GM18519 (cell line): ENCODE measurements at regions not wholly inside any gene's neighbourhood (a gene's known extent, or its start where the extent isn't known, plus 50 kb on each side); places are given as distances from the start of the nearest gene placed in this dataset.

ENCODE experiments used
- ATAC-seq: cut with Tn5 transposase; IDR thresholded peaks from one replicate; pipeline ENCODE4 v1.9.1; 2021; ENCODE audit warnings: mild to moderate bottlenecking, moderate library complexity; ENCODE audit not compliant: unreplicated experiment, low FRiP score

- no peak for ATAC-seq
These were observed 96.5 kb upstream of the PITX1 start for GRCh38 chr5:135130261-135131215.

GRCh38 chr5:135129307-135129706, 95.3 kb upstream of the PITX1 start:
- ATAC-seq, result no peak

- no peak for ATAC-seq
These were observed 94.3 kb upstream of the PITX1 start for GRCh38 chr5:135128361-135128760.

GRCh38 chr5:135127439-135128240, 93.6 kb upstream of the PITX1 start:
- ATAC-seq, result no peak

GRCh38 chr5:135126688-135127438, 92.8 kb upstream of the PITX1 start:
- no peak for ATAC-seq

GRCh38 chr5:135124724-135125123, 90.7 kb upstream of the PITX1 start:
- ATAC-seq, result no peak

- no peak for ATAC-seq
These were observed 90.1 kb upstream of the PITX1 start for GRCh38 chr5:135124128-135124527.

- ATAC-seq, result no peak
These were observed 88.8 kb upstream of the PITX1 start for GRCh38 chr5:135122797-135123196.

- ATAC-seq, result no peak
These were observed 86.9 kb upstream of the PITX1 start for GRCh38 chr5:135120951-135121350.

- ATAC-seq, result no peak
These were observed 85.5 kb upstream of the PITX1 start for GRCh38 chr5:135119481-135119880.

- ATAC-seq, result no peak
These were observed 83.6 kb upstream of the PITX1 start for GRCh38 chr5:135117590-135117989.

- ATAC-seq, result no peak
These were observed 82.1 kb upstream of the PITX1 start for GRCh38 chr5:135116160-135116561.

- no peak for ATAC-seq
These were observed 81.6 kb upstream of the PITX1 start for GRCh38 chr5:135115591-135115990.

- no peak for ATAC-seq
These were observed 80.7 kb upstream of the PITX1 start for GRCh38 chr5:135114759-135115158.

- no peak for ATAC-seq
These were observed 78.1 kb upstream of the PITX1 start for GRCh38 chr5:135112008-135112725.

- no peak for ATAC-seq
These were observed 77.0 kb upstream of the PITX1 start for GRCh38 chr5:135110785-135111596.

GRCh38 chr5:135108992-135109391, 75.0 kb upstream of the PITX1 start:
- ATAC-seq, result no peak

GRCh38 chr5:135108569-135108968, 74.5 kb upstream of the PITX1 start:
- no peak for ATAC-seq

- no peak for ATAC-seq
These were observed 74.0 kb upstream of the PITX1 start for GRCh38 chr5:135107986-135108385.
